ENCODE measurements at regions not wholly inside any gene's neighbourhood (a gene's known extent, or its start where the extent isn't known, plus 50 kb on each side); places are given as distances from the start of the nearest gene placed in this dataset.

GRCh38 chr3:101938262-101938847, 89.0 kb downstream of the NFKBIZ start:
- FAIRE-seq (no peak), DNase-seq (ENCODE audit: low read depth, low spot score) (no peak), ATAC-seq (peak; percentile 37)
- Histone ChIP-seq H3K9me3 (replicated peaks; ENCODE audit: control insufficient read depth, insufficient read depth, low read length) (no peaks in the 10 kb centered on the region), H3K27me3 (replicated peaks in 1 of 2; ENCODE audit: control insufficient read depth in 2 of 2, insufficient read depth in 2 of 2, low read length in 1 of 2) (no peaks in the 10 kb centered on the region), H4K20me1 (ENCODE audit: control insufficient read depth, insufficient read depth) (no peaks in the 10 kb centered on the region), H3K36me3 (ENCODE audit: control insufficient read depth in 2 of 2, insufficient read depth in 2 of 2, low read length in 1 of 2) (no peaks in the 10 kb centered on the region), H3K4me1 (ENCODE audit: control insufficient read depth, insufficient read depth, low read length) (peaks cover 60% of the 10 kb centered on the region), H2AFZ (ENCODE audit: control insufficient read depth, low read depth, low read length) (no peak overlapping the region), H3K9ac (ENCODE audit: control insufficient read depth, insufficient read depth, low read length) (no peak overlapping the region), H3K79me2 (ENCODE audit: control insufficient read depth, insufficient read depth, low read length) (no peaks in the 10 kb centered on the region), H3K4me2 (ENCODE audit: control insufficient read depth, insufficient read depth) (peak overlapping the region; percentile 40), H3K27ac (ENCODE audit: control insufficient read depth, insufficient read depth) (no peak overlapping the region; the same call in 1 of the 2 replicates), H3K4me3 (peak overlapping the region; percentile 25; the same call in 1 of the 2 replicates)
- ChIA-PET POLR2A (interaction anchor here (1.0 to 2.8 kb wide), 9 partner anchors 12 to 120 kb away, joined by 3 to 12 read pairs (median 4); partner anchors contain the start of gene NFKBIZ), RAD21 (ENCODE audit: unreplicated experiment) (interaction anchor here (1.0 to 7.5 kb wide), 14 partner anchors 13 to 287 kb away, joined by 3 to 71 read pairs (median 11); no protein-coding TSS in a partner anchor), SMC1A (ENCODE audit: uncharacterized antibody, unreplicated experiment) (interaction anchor here (0.8 to 6.5 kb wide), 14 partner anchors 12 to 287 kb away, joined by 3 to 62 read pairs (median 8); partner anchors contain the start of gene NFKBIZ), CTCF (interaction anchor here (0.8 to 1.3 kb wide), 5 partner anchors 86 to 287 kb away, joined by 3 read pairs; no protein-coding TSS in a partner anchor)
- in situ Hi-C loops (cut with MboI) (no loop called here), intact Hi-C loops (cut with micrococcal nuclease; ENCODE audit: unreplicated experiment) (loop anchor here (1.0 to 5.0 kb wide), 2 partner anchors 88 to 126 kb away; no protein-coding TSS in a partner anchor)
- WGBS (ENCODE audit: insufficient coverage, insufficient replicate concordance, low lambda C conversion rate, missing lambda C conversion rate), result 8% methylated on average over 2 of the region's 2 CpGs
- no TSS peak for BruUV-seq (replicated peaks)
- TF ChIP-seq CHD2 (IDR thresholded peaks at IDR 0.05; ENCODE audit: borderline replicate concordance, low read depth, low read length) (peak; percentile 59; the same call in 1 of the 2 replicates), E4F1 (IDR thresholded peaks at IDR 0.05; ENCODE audit: borderline replicate concordance, partially characterized antibody) (no peak), ZBTB4 (CRISPR knock-in tag; IDR thresholded peaks at IDR 0.05) (no peak), NFYB (IDR thresholded peaks at IDR 0.05; ENCODE audit: insufficient read depth, low read depth, low read length) (no peak), RELB (IDR thresholded peaks at IDR 0.05; ENCODE audit: low read depth) (peak; percentile 87), MEF2A (IDR thresholded peaks at IDR 0.05; ENCODE audit: insufficient read depth, low read depth, low read length) (peak; percentile 92), NR2C2 (IDR thresholded peaks at IDR 0.05; ENCODE audit: borderline replicate concordance, control insufficient read depth, insufficient read length, low read depth) (no peak), ZNF217 (IDR thresholded peaks at IDR 0.05) (peak; percentile 86), RBBP5 (conservative IDR thresholded peaks at IDR 0.05) (no peak), MTA3 (IDR thresholded peaks at IDR 0.05; ENCODE audit: borderline replicate concordance, low read length) (peak; percentile 60; the same call in 1 of the 2 replicates), BMI1 (IDR thresholded peaks at IDR 0.05; ENCODE audit: borderline replicate concordance) (peak; percentile 72), ZSCAN29 (IDR thresholded peaks at IDR 0.05) (0 out of 2 replicates have a peak, but pooled peaks have one; percentile 25), RAD51 (IDR thresholded peaks at IDR 0.05) (no peak), IKZF2 (IDR thresholded peaks at IDR 0.05) (peak; percentile 97 to 98), RUNX3 (IDR thresholded peaks at IDR 0.05; ENCODE audit: low read length) (peak; percentile 90), EZH2 (IDR thresholded peaks at IDR 0.05; ENCODE audit: borderline replicate concordance, control insufficient read depth, low read depth, low read length) (no peak)
